Fibroblast of villous mesenchyme (primary cell): ENCODE measurements at regions not wholly inside any gene's neighbourhood (a gene's known extent, or its start where the extent isn't known, plus 50 kb on each side); places are given as distances from the start of the nearest gene placed in this dataset.

Experiments
- DNase-seq: peaks from one replicate; pipeline ENCODE4 v3.0.0-alpha.2; 2010; ENCODE audit warnings: low read depth
- H3K4me3 ChIP-seq: 2 replicates; pipeline ENCODE4 v1.5.1; 2011; ENCODE audit warnings: low read depth, mild to moderate bottlenecking, low read length
- TF ChIP-seq, protein P1 (sequence below): IDR thresholded peaks from 2 replicates; pipeline ENCODE4 v1.5.1; 2012; ENCODE audit warnings: low read depth, mild to moderate bottlenecking, low read length; ENCODE audit not compliant: insufficient read depth

- DNase-seq, result peak; percentile 75
- H3K4me3 ChIP-seq, result no peak overlapping the region
- TF ChIP-seq, protein P1, sequence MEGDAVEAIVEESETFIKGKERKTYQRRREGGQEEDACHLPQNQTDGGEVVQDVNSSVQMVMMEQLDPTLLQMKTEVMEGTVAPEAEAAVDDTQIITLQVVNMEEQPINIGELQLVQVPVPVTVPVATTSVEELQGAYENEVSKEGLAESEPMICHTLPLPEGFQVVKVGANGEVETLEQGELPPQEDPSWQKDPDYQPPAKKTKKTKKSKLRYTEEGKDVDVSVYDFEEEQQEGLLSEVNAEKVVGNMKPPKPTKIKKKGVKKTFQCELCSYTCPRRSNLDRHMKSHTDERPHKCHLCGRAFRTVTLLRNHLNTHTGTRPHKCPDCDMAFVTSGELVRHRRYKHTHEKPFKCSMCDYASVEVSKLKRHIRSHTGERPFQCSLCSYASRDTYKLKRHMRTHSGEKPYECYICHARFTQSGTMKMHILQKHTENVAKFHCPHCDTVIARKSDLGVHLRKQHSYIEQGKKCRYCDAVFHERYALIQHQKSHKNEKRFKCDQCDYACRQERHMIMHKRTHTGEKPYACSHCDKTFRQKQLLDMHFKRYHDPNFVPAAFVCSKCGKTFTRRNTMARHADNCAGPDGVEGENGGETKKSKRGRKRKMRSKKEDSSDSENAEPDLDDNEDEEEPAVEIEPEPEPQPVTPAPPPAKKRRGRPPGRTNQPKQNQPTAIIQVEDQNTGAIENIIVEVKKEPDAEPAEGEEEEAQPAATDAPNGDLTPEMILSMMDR, result peak; percentile 20
Observed at GRCh38 chr1:218525451-218526197, 180.5 kb downstream of the TGFB2 start.

- no peak for DNase-seq
- no peak overlapping the region for H3K4me3 ChIP-seq
- TF ChIP-seq, protein P1, result no peak
Observed at GRCh38 chr1:218526198-218526580, 181.1 kb downstream of the TGFB2 start.

DNA sequence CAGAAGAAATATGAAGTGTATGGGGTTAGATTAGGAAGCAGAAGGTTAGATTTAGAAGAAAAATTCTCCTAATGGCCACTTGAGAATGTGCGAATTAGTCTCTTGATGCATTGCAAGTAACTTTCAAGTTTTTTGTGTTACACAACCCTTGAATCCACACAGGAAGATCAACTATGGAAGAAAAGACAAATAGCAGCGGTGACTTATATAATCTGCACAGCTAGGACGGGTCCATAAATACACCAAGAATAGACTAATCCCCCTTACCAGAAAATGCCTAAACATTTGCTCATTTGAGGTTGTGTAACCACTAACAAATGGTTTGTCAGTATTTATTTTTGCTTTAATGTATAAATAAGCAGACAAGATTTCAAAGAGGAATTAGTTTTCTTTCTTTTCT lies 182.6 kb downstream of the TGFB2 start:
- DNase-seq, result peak; percentile 94
- no peak overlapping the region for H3K4me3 ChIP-seq
- TF ChIP-seq, protein P1, result no peak

GRCh38 chr1:218529646-218530300 lies 184.6 kb downstream of the TGFB2 start:
- DNase-seq, result peak; percentile 72
- TF ChIP-seq, protein P1, result no peak
- H3K4me3 ChIP-seq, result no peak overlapping the region

- no peak overlapping the region for H3K4me3 ChIP-seq
- TF ChIP-seq, protein P1, result no peak
- DNase-seq, result no peak
Observed at GRCh38 chr1:218531936-218532335, 186.8 kb downstream of the TGFB2 start.

GRCh38 chr1:218536296-218536986 lies 191.3 kb downstream of the TGFB2 start:
- peak; percentile 30 for DNase-seq
- H3K4me3 ChIP-seq, result no peak overlapping the region

More at GRCh38 chr1:218536296-218536986, 191.3 kb downstream of the TGFB2 start:
- TF ChIP-seq, protein P1, result no peak
